GM06990 (cell line): ENCODE measurements at regions not wholly inside any gene's neighbourhood (a gene's known extent, or its start where the extent isn't known, plus 50 kb on each side); places are given as distances from the start of the nearest gene placed in this dataset.

ENCODE experiments used
- DNase-seq: peaks from one replicate; pipeline ENCODE4 v3.0.0-alpha.2; 2011; ENCODE audit not compliant: insufficient read length; ENCODE audit errors: extremely low read depth
- H3K27me3 ChIP-seq: replicated peaks from 2 replicates; pipeline ENCODE4 v1.6.0; 2011; ENCODE audit warnings: low read length; ENCODE audit not compliant: control insufficient read depth, insufficient read depth
- H3K36me3 ChIP-seq: 2 replicates; pipeline ENCODE4 v1.5.1; 2011; ENCODE audit warnings: low read length; ENCODE audit not compliant: control insufficient read depth, insufficient read depth
- H3K4me3 ChIP-seq: replicated peaks from 2 replicates; pipeline ENCODE4 v1.5.1; 2011; ENCODE audit warnings: low read depth, mild to moderate bottlenecking, control low read depth, low read length
- TF ChIP-seq, protein P1 (sequence below): IDR thresholded peaks from 2 replicates; pipeline ENCODE4 v1.5.1; 2011; ENCODE audit warnings: low read length, control low read depth, mild to moderate bottlenecking, inconsistent platforms; ENCODE audit not compliant: insufficient read depth, poor library complexity, severe bottlenecking

DNA sequence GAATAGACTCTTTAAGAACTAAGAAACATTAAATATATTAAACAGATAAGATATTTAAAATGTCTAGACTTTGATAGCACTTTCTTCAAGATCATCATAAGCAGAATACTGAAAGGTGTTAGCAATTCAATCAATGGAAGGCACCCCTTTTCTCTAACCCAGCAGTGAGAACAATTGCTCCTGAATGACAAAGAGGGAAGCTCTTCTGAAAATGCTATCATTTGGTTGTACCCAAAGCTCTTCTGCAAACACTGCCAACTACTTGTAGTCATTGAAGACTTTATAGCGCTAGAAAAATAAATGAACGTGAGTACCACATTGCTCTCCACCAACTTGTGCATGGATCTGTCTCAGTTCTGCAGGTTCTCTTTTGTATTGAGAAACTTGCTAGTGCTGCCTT, 62.2 kb upstream of the LMO3 start:
- Histone ChIP-seq H3K27me3 (no peaks in the 10 kb centered on the region), H3K36me3 (no peaks in the 10 kb centered on the region), H3K4me3 (no peak overlapping the region)
- TF ChIP-seq, protein P1, sequence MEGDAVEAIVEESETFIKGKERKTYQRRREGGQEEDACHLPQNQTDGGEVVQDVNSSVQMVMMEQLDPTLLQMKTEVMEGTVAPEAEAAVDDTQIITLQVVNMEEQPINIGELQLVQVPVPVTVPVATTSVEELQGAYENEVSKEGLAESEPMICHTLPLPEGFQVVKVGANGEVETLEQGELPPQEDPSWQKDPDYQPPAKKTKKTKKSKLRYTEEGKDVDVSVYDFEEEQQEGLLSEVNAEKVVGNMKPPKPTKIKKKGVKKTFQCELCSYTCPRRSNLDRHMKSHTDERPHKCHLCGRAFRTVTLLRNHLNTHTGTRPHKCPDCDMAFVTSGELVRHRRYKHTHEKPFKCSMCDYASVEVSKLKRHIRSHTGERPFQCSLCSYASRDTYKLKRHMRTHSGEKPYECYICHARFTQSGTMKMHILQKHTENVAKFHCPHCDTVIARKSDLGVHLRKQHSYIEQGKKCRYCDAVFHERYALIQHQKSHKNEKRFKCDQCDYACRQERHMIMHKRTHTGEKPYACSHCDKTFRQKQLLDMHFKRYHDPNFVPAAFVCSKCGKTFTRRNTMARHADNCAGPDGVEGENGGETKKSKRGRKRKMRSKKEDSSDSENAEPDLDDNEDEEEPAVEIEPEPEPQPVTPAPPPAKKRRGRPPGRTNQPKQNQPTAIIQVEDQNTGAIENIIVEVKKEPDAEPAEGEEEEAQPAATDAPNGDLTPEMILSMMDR: no peak
- no peak for DNase-seq

DNA sequence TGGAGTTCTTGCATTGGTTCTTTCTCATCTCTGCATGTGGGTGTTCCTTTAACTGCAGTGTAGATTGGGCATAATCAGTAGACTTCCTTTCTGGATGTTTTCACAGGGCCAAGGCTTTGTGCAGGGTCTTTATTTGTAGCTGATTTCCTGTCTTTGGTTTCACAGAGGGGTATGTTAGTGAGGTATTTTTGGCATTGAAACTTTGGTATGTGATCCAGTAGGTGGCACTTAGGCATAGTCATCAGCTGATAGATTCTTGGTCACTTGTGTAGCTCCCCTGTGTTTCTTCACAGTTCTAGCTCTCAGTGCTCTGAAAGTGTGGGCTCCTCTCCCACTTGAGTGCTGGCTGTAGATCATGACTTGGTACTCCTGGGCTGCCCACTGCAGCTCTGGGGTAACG, 52.7 kb upstream of the LMO3 start:
- Histone ChIP-seq H3K27me3 (no peaks in the 10 kb centered on the region), H3K4me3 (no peak overlapping the region), H3K36me3 (no peaks in the 10 kb centered on the region)
- DNase-seq: no peak
- TF ChIP-seq, protein P1: no peak
